Activated effector memory CD4-positive, alpha-beta T cell treated with anti-CD3 and anti-CD28 coated beads, Interleukin-2, amount 50 U/mL, for 16 hours (primary cell): ENCODE measurements at regions not wholly inside any gene's neighbourhood (a gene's known extent, or its start where the extent isn't known, plus 50 kb on each side); places are given as distances from the start of the nearest gene placed in this dataset.
"Not testable (repeated sequence)": the region's sequence is repeated elsewhere in the genome, so short reads cannot be mapped to it uniquely, and the experiment has no call there.

Experiments used
- DNase-seq: peaks from one replicate; pipeline ENCODE4 v3.0.0-alpha.2; 2020

DNA sequence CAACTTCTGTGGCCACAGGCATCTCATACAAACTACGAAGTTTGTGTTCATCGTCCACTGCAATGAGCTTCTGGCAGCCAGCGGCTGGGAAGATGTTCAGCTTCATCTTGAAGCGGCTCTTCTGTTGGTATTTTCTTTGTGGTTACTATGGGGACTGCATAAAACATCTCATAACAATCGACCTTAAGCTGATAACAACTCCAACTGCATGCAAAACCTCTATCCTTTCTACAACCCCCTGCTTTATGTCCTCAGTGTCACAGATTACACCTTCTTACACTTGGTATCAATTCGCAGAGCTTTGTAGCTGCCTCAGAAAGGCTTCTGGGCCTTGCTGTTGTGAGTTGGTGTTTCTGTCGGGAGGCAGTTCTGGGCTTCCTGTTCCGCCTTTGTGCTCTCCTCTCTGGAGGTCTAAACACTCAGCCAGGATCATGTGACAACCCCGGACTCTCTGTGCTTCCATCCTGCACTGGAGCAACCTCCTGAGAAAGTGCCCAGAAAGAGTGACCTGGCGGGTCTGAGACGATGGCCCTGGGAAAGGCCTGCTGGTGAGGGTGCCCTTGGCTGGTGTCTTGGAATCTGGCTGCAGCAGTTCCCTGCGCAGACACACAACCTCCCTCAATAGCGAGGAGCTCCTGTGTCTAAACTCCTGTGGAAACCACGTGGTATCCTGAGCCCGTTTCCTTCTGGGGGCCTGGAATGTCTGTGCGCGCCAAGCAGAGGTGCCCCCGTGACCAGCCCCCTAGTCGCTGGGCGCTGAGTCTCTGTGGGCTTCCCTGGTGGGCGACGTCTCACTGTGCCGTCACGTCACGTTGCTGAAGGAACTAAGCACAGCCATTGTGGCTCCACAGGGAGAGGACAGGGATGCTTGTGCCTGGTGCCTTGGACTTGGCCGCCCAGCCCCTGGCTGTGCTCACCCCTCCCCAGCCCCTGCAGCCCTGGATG lies 339.6 kb downstream of the ADGRD1 start:
- DNase-seq = not testable (repeated sequence)

DNA sequence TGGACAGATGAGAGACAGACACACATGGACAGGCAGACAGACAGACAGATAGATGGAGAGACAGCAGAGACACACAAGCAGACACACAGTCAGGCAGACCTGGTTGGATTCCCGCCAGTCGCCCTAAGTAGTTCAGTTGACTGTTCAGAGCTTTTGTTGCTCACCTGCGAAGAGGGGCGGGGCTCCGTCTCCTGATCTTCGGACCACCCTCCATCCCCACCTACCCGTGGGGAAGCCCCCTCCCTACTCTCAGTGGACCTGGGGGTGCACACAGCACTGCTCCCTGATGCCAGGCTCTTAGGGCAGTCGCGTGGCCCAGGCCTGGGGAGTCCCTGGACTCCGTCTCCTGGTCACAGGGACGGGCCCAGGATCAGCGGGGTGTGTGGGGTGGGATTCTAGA lies 341.0 kb downstream of the ADGRD1 start:
- not testable (repeated sequence) for DNase-seq

DNA sequence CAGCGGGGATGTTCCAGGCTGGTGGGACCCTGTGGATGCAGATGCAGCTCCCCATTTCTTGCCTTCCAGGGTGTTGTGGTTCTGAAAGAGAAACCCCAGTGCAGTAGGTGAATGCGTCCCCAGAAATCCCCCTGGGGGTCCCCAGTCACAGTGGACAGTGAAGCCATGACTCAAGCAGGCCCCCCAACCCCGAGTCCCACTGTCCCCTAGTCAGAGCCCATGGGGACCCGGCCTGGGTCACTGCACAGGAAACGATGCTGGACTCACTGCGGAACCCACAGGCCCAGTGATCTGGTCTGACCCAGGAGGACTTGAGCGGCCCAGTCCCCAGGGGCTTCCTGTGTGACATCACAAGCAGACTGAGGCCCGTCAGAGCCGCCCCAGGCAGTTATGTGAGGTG lies 341.4 kb downstream of the ADGRD1 start:
- not testable (repeated sequence) for DNase-seq

DNA sequence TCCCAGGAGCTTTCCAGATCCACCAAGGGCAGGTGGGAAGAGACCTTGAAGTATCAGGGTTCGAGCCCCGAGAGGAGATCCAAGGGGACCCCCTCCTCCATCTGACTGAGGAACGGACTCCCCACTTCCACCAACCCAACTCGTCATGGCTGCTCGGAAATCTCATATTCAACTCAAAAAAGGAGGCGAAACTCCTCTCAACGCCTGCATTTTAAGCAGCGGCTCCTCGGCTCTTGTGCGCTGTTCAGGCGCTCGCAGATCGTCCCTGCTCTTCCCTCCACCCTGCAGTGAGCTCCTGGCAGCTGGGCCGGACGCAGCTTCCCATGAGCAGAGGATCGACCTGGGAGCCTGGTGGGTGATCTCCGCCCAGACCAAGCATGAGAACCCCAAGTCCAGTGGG lies 341.9 kb downstream of the ADGRD1 start:
- DNase-seq = not testable (repeated sequence)

DNA sequence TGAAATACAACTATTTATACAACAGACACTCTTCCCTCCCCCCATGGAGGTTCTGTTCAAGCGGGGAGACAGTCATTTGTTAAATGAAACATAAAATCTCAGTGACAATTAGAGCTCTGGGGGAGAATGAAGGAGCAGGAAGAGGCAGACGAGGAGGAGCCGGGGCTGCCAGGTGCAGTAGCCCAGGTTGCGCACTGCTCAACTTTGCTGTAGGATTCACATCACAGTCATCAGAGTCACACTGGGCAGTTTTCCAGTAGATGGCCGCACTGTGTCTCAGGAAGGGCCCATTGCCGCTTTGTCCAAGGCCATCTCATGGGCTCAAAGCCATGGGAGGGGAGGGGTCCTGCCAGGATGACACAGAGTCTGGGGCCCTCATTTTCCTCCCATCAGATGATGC lies 342.4 kb downstream of the ADGRD1 start:
- not testable (repeated sequence) for DNase-seq

DNA sequence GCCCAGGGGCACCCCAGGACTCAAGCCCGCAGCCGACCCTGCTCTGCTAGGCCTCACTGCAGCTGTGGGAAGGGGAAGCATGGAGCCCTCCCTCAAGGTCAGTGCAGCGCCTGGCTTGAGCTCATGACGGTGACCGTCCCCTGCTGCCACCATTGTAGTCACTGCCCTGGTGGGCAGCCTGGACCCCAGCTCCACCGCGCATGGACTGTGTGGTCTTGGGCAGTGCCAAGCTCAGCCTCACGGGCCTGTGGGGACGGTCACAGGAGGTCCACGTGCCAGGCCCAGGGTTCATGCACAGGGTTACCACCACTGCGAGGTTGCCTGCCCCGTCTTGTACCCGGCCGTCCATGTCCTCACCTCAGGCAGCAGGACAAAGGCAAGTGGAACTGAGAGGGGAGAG lies 342.9 kb downstream of the ADGRD1 start:
- not testable (repeated sequence) for DNase-seq

DNA sequence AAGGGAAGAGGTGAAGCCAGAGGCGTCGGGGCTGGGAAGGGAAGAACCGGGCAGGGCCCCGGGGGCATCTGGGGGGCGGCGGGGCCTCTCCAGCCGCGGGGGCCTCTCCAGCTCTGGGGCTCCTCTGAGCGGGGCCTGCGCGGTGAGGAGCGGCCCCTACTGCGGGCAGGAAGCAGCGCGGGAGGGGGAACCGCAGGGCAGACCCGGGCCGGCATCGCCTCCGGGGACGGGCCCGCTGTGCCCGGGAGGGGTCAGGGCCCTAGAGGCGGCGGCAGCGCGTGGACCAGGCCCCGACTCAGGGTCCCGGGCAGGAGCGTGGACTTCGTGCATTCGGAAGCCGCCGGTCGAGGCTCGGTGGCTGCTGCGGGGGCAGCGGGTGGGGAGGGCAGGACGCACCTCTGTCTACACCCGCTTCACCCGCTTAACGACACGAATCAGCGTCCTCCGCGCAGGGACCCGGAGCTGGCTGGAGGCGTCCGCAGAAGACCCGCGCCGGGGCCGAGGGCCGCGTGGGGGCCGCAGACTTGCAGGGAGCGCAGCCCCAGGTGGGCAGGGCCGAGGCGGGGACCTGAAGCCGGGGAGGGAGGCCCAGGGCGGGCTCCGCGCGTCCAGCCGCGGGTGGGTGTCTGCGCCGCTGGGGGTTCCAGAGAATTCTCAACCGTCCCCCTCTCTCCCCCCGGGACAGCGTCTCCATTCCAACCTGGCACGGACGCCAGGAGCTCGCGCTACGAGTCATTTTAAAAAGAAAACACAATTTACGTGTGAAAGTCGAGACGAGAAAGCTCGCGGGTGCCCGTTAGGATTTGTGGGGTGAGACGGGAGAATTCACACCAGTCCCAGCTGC lies 345.0 kb downstream of the ADGRD1 start:
- not testable (repeated sequence) for DNase-seq

DNA sequence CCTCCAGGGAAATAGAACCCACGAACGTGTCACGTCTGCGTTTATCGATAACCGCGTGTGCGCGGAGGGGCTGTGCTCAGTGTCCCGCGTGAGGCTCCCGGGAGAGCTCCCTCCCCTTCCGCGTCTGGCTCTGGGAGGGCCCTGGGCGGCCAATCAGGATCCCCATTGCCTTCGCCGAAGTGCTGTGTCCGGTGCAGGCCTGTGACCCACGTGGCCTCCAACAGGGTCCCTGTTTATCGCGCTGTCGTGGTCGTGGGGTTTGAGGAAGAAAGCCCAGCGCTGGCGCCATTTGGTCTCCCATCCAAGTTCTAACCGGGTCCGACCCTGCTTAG lies 345.6 kb downstream of the ADGRD1 start:
- not testable (repeated sequence) for DNase-seq

DNA sequence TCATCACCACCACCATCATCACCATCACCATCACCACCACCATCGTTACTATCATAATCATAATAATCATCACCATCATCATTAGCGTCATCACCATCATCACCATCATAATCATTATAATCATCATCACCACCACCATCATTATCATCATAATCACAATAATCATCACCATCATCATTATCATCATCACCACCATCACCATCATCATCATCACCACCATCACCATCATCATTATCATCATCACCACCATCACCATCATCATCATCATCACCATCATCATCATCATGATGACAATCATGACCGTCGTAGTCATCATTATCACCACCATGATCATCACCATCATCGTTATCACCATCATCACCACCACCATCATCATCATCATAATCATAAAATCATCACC lies 349.9 kb downstream of the ADGRD1 start:
- not testable (repeated sequence) for DNase-seq

DNA sequence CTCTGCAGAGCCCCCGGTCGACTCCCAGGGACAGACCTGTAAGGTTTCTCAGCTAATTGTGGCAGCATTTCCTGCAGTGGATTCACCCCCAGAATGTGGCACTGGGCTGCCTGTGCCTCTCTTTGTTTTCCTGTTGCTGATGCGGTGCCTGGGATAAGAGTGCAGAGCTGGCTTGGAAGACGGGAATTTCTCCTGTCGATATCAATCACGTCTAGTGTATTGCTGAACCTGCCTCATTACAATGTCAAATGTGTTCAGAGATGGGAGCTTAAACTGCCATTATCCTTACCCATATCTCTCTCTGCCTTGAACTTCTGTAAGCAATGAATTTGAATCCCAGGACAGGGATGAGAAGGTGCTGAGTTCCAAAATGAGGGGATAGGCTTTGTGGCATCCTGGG lies 350.9 kb downstream of the ADGRD1 start:
- DNase-seq = not testable (repeated sequence)

DNA sequence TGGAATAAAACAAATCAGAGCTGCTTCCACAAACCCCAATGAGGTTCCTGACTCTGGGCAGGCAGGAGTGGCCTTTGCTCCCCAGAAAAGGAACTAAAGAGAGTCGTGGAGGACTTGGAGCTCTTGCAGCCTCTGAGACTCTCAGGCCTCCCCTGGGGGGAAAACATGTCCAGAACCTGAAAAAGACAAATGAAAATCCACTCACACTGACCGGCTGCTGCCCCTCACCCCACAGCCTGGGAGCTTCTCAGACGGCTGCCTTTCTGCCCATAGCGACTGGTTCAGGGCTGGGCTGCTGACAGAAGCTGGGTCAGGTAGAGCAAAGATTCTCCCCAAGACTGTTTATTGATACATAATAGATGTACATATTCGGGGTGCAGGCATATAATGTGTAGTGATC lies 356.0 kb downstream of the ADGRD1 start:
- DNase-seq = no peak

DNA sequence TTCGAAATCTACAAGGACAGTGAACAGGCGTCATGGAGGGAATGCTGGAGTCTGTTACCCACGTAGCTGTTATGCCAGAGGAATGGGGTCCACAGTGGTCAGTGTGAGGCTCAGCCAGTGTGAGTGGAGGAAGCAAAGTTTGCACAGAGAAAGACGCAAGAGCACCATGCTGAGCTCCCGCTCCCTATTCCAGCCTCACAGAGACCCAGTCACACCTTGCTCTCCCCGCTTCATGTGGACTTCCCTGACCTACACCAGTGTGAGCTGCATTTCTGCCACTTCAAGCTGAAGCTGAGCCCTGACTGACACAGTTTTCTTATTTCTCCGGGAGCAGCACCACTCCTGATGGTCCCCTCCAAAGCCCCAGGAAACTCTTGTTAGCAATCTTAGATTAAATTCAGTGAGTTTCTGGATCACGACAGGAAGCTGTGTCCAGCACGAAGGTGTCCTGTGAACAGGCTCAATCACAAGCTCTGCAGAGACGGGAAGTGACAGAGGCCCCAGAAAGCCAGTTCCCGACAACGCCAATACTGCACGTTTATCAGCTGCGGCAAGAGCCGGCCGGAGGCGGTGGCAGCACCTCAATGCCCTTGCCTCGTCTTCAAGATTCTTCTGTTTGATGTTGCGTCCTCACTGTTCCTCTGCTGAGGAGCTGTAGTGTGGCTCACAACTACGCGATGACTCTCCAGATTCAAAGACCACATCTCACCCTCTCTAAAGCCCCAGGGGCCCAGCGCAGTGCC lies 356.7 kb downstream of the ADGRD1 start:
- DNase-seq = not testable (repeated sequence)

DNA sequence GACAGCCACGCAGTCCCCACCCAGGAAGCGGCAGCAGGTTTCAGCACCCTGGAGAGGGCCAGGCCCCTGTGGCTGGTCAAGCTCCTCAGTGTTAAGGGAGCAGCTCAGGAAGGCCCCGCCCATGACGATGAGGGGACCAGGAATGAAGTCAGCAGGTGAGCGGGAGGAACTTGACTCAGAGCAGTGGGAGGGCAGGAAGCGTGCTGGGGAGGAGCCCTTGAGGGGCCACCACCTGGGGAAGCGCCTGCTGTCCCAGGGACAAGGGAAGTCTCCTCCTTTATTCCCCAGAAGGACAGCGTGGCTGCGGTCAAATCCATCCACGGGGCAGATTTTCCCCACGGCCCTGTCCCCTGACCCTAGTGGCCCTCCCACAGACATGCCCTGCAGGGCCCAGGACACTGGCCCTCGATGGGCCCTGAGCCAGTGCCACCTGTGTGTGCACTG lies 357.6 kb downstream of the ADGRD1 start:
- DNase-seq = not testable (repeated sequence)

DNA sequence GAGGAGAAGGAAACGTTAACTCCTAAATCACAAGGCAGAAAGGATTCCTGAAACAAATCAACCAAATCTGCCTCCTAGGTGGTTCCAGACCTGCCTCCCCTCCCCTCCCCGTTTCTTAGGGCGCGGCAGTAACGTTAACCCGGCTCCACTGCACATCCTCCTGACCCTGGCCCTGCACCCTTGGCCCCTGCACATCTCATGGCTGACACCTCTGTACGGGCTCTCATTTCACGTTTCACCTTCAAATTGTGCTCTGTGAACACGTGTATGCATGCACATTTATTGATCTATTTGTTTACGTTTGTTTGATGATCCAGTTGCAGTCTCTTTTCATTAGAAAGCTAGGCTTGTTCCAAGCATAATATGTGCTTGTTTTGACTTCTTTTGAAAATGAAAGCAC lies 358.1 kb downstream of the ADGRD1 start:
- no peak for DNase-seq

DNA sequence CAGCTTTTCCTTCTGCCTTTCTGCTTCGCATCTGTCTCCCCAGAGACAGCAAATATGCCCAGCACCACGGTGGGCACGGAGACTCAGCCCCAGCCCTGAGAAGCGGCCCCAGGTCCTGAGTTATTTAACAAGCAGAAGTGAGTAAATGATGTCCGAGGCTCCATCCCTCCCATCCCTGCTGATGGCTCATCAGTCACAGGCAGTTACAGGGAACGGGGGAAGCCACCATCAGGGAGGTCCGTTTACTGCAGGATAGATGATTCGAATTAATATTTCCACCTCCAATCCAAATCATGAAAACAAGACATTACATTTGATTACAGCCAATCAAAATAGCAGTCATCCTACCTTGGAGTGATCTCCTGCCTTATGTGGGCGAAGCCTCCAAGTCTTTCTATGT lies 358.7 kb downstream of the ADGRD1 start:
- DNase-seq = not testable (repeated sequence)

DNA sequence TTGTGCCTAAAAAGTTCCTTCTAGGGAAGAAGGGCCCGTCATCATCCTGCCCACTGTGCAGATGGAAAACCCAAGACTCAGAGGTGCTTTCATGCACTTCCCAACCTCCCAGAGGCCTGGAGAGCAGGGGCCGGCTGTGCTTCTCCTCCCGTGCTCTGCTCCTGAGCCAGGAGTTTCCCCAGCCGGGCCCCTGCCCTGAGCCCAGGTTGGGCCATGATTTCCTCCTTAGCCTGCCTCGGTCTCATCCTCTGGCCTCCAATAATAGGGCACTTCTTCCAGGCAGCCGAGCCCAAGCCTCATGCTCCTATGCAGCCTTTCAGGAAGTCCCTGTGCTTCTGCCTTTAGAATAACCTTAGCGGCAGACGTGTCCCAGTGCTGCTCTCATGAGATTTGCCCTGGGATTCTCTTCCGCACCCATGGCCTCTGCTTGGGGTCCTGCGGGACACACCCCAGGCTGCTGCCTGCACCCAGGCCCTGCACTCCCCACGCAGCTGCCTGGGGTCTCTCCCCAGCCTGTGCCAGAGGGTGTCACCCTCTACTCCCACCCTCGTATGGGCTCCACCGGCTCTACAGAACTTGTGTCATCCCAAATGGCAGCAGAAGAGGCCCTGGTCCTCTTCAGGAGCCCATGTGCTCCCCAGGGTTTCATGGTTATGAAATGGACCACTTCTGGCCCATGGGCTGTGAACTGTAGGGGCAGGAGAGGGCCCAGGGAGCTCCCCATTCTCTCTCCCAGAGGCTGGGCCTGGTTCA lies 359.3 kb downstream of the ADGRD1 start:
- no peak for DNase-seq

DNA sequence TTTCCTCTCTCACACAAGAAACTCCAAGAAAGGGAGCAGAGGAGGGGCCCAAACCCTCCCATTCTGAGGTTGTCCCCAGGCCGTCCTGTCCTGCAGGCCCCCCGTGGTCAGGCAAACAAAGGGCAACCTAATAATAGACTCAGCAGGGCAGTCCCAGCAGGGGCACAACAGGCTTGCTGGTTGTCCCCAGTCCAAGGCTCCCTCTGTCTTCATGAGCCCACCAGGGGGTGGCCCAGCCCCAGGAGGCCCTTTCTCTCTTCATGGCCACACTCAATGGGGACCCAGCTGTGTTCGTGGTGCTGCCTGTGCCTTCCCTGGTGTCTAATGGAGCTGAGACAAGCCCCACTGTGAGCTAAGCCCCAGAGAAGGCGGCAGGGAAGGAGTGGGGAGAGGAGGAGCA lies 359.9 kb downstream of the ADGRD1 start:
- DNase-seq = no peak

DNA sequence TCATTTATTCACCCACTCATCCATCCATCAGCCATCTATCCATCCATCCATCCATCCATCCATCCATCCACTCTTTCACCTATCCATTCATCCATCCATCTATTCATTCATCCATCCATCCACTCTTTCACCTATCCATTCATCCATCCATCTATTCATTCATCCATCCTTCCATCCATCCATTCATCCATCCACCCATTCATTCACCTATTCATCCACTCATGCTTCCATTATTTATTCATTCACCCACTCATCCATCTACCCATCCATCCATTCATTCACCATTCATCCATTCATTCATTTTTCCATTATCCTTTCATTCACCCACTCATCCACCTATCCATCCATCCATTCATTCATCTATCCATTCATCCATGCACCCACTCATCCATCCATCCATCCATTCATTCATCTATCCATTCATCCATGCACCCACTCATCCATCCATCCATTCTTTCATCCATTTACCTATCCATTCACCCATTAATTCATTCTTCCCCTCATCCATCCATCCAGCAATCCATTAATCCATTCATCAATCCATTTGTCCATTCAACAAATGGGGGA lies 360.9 kb downstream of the ADGRD1 start:
- DNase-seq = no peak

DNA sequence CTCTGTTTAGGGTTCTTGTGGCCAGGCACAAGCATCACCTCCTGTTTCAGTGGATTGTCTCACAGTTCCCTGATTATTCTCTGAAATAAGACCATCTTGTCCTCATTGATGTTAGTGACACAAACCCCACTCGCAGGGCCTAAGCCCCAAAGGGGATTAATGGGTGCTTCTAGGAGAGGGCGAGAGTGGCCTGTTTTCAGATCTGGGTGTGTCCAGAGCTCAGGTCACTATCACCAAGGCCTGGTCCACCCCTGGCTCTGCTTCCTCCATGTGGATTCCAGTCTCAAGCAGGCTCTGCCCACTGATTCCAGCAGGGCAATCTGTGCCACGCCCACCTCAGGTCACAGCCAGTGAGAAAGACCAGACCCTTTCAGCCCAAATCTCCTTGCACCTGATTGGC lies 361.9 kb downstream of the ADGRD1 start:
- no peak for DNase-seq

DNA sequence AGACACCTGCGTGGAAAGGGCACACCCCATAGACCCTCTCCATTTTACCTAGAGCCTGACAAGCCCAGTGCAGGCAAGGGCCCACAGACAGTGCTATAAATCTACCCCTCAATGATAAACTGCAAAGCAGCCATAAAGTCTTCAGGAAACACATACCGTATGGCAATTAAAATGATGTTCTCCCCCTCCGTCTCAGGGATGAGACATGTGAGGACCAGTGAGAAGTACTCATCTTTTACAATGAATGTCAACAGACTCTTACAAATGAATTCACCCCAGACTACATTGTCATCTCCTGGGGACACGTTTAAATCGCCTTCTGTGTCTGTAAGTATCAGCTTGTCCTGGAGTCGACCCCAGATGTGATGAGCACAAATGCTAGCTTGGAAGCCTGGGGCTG lies 362.7 kb downstream of the ADGRD1 start:
- no peak for DNase-seq

DNA sequence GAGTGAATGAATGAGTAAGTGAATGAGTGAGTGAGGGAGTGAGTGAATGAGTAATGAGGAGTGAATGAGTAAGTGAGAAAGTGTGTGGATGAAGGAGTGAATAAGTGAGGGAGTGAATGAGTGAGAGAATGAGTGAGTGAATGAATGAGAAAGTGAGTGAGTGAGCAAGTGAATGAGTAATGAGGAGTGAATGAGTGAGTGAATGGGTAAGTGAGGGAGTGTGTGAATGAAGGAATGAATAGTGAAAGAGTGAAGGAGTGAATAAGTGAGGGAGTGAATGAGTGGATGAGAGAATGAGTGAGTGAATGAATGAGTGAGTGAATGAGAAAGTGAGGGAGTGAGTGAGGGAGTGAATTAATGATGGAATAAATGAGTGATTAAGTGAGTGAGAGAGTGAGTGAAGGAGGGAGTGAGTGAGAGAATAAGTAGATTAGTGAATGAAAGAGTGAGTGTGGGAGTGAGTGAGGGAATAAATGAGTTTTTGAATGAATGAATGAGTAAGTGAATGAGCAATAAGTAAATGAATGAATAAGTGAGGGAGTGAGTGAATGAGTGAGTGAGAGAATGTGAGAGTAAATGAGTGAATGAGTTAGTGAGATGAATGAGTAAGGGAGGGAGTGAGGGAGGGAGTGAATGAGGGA lies 364.5 kb downstream of the ADGRD1 start:
- no peak for DNase-seq
